ENCODE measurements at regions not wholly inside any gene's neighbourhood (a gene's known extent, or its start where the extent isn't known, plus 50 kb on each side); places are given as distances from the start of the nearest gene placed in this dataset.

DNA sequence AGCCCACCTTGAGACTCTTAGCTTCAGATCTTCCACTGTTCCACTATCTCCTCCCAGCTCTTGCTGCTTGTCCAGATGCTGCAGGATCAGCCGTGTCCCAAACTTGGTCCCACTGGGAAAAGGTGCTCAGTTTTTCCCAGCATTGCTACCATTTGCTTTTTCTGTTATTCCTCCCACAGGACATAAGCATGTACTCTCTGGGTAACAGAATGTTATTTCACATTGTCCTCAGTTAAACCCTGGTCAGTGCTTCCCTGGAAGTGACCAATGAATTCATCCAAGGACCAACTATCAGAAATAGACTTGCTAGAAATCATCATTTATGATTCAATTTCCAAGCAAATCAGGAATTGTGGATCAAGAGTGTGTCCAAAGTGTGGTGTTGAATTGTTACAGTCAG is 179.2 kb upstream of the ZNF32 start:
- Histone ChIP-seq H2AFZ (ENCODE audit: low read length) (no peak overlapping the region), H3K36me3 (ENCODE audit: insufficient read depth, low read length) (no peaks in the 10 kb centered on the region), H4K20me1 (ENCODE audit: insufficient read depth, low read length, poor library complexity, severe bottlenecking) (no peaks in the 10 kb centered on the region), H3K79me2 (ENCODE audit: insufficient read depth, low read length) (no peaks in the 10 kb centered on the region), H3K4me2 (ENCODE audit: low read depth, low read length, poor library complexity, severe bottlenecking) (no peak overlapping the region), H3K9ac (ENCODE audit: low read depth, low read length, poor library complexity, severe bottlenecking) (no peak overlapping the region), H3K4me3 (ENCODE audit: low read length, poor library complexity, severe bottlenecking) (no peak overlapping the region), H3K4me1 (ENCODE audit: insufficient read depth, low read length, poor library complexity, severe bottlenecking) (peaks cover 12% of the 10 kb centered on the region), H3K9me3 (ENCODE audit: insufficient read depth, low read depth, low read length) (no peaks in the 10 kb centered on the region), H3F3A (ENCODE audit: low read depth) (no peaks in the 10 kb centered on the region), H3K27me3 (ENCODE audit: insufficient read depth, low read length, poor library complexity, severe bottlenecking) (no peaks in the 10 kb centered on the region), H3K9me2 (replicated peaks; ENCODE audit: low read depth, low read length) (no peaks in the 10 kb centered on the region)
- TF ChIP-seq, protein P1, sequence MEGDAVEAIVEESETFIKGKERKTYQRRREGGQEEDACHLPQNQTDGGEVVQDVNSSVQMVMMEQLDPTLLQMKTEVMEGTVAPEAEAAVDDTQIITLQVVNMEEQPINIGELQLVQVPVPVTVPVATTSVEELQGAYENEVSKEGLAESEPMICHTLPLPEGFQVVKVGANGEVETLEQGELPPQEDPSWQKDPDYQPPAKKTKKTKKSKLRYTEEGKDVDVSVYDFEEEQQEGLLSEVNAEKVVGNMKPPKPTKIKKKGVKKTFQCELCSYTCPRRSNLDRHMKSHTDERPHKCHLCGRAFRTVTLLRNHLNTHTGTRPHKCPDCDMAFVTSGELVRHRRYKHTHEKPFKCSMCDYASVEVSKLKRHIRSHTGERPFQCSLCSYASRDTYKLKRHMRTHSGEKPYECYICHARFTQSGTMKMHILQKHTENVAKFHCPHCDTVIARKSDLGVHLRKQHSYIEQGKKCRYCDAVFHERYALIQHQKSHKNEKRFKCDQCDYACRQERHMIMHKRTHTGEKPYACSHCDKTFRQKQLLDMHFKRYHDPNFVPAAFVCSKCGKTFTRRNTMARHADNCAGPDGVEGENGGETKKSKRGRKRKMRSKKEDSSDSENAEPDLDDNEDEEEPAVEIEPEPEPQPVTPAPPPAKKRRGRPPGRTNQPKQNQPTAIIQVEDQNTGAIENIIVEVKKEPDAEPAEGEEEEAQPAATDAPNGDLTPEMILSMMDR (conservative IDR thresholded peaks at IDR 0.05; ENCODE audit: low read length), result no peak
- TF ChIP-seq EZH2phosphoT487 (IDR thresholded peaks at IDR 0.05; ENCODE audit: borderline replicate concordance), result no peak

DNA sequence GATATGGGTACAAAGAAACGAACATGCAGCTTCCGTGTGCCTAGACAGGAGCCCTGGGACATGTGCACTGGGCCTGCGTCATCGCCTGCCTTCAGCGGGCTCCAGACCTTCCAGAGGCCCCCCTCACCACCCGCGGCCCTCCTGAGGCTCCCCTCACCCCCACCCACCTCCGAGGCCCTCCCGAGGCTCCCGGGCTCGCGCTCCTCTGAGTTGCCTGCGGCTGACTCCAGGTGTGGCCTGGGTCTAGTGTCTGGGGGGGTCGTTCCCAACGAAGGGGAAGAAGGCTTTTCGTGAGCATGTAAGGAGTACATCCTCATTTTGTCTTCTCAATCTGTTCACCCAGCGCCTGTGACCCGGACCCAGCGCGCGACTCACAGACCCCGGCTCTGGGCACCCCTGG is 177.3 kb upstream of the ZNF32 start:
- Histone ChIP-seq H3K9me2 (replicated peaks; ENCODE audit: low read depth, low read length) (no peaks in the 10 kb centered on the region), H3K9ac (ENCODE audit: low read depth, low read length, poor library complexity, severe bottlenecking) (no peak overlapping the region), H3K4me1 (ENCODE audit: insufficient read depth, low read length, poor library complexity, severe bottlenecking) (peaks cover 19% of the 10 kb centered on the region), H3K4me3 (ENCODE audit: low read length, poor library complexity, severe bottlenecking) (no peak overlapping the region), H3K79me2 (ENCODE audit: insufficient read depth, low read length) (no peaks in the 10 kb centered on the region), H3K9me3 (ENCODE audit: insufficient read depth, low read depth, low read length) (no peaks in the 10 kb centered on the region), H3K27me3 (ENCODE audit: insufficient read depth, low read length, poor library complexity, severe bottlenecking) (no peaks in the 10 kb centered on the region), H4K20me1 (ENCODE audit: insufficient read depth, low read length, poor library complexity, severe bottlenecking) (no peaks in the 10 kb centered on the region), H3K4me2 (ENCODE audit: low read depth, low read length, poor library complexity, severe bottlenecking) (no peak overlapping the region), H3K36me3 (ENCODE audit: insufficient read depth, low read length) (no peaks in the 10 kb centered on the region), H3F3A (ENCODE audit: low read depth) (no peaks in the 10 kb centered on the region), H2AFZ (ENCODE audit: low read length) (no peak overlapping the region)
- no peak for TF ChIP-seq EZH2phosphoT487 (IDR thresholded peaks at IDR 0.05; ENCODE audit: borderline replicate concordance)
- TF ChIP-seq, protein P1 (conservative IDR thresholded peaks at IDR 0.05; ENCODE audit: low read length), result no peak

DNA sequence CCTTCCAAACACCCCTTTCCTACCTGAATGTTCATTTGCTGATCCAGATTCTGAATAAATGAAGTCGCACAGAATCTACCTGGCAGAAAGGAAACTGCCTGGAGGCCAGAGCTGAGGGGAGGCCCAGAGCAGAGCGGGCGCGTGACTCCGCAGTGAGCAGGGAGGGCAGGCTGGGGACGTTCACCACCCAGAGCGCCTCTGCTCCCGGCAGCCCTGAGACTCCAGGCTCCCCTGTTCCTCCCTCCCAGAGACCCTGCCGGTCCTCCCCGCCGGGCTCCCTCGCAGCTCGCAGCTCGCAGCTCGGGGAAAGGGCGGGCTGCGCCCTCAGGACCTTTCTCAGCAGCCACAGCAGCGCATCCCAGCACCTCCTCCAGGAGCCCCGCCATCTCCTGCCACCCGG is 176.7 kb upstream of the ZNF32 start:
- Histone ChIP-seq H2AFZ (ENCODE audit: low read length) (no peak overlapping the region), H3K4me1 (ENCODE audit: insufficient read depth, low read length, poor library complexity, severe bottlenecking) (peaks cover 24% of the 10 kb centered on the region), H3K36me3 (ENCODE audit: insufficient read depth, low read length) (no peaks in the 10 kb centered on the region), H4K20me1 (ENCODE audit: insufficient read depth, low read length, poor library complexity, severe bottlenecking) (no peaks in the 10 kb centered on the region), H3K27me3 (ENCODE audit: insufficient read depth, low read length, poor library complexity, severe bottlenecking) (no peaks in the 10 kb centered on the region), H3K79me2 (ENCODE audit: insufficient read depth, low read length) (no peaks in the 10 kb centered on the region), H3K9me2 (replicated peaks; ENCODE audit: low read depth, low read length) (no peaks in the 10 kb centered on the region), H3K4me3 (ENCODE audit: low read length, poor library complexity, severe bottlenecking) (no peak overlapping the region), H3F3A (ENCODE audit: low read depth) (no peaks in the 10 kb centered on the region), H3K9me3 (ENCODE audit: insufficient read depth, low read depth, low read length) (no peaks in the 10 kb centered on the region), H3K9ac (ENCODE audit: low read depth, low read length, poor library complexity, severe bottlenecking) (no peak overlapping the region), H3K4me2 (ENCODE audit: low read depth, low read length, poor library complexity, severe bottlenecking) (no peak overlapping the region)
- TF ChIP-seq, protein P1 (conservative IDR thresholded peaks at IDR 0.05; ENCODE audit: low read length), result no peak
